OCI-LY3 (cell line): ENCODE measurements at regions not wholly inside any gene's neighbourhood (a gene's known extent, or its start where the extent isn't known, plus 50 kb on each side); places are given as distances from the start of the nearest gene placed in this dataset.

Experiments
- EZH2phosphoT487 ChIP-seq: fragments of 200-600 bp; shearing (Covaris generic); IDR thresholded peaks from 2 replicates; pipeline ENCODE4 v1.6.1; 2018; ENCODE audit warnings: antibody characterized with exemption, mixed run types, low read depth
- TF ChIP-seq, protein P1 (sequence below): fragments of 200-600, 300-600 bp; sonication (generic); IDR thresholded peaks from 2 replicates; pipeline ENCODE4 v1.5.1; 2014; ENCODE audit warnings: antibody characterized with exemption, low read length, low read depth

DNA sequence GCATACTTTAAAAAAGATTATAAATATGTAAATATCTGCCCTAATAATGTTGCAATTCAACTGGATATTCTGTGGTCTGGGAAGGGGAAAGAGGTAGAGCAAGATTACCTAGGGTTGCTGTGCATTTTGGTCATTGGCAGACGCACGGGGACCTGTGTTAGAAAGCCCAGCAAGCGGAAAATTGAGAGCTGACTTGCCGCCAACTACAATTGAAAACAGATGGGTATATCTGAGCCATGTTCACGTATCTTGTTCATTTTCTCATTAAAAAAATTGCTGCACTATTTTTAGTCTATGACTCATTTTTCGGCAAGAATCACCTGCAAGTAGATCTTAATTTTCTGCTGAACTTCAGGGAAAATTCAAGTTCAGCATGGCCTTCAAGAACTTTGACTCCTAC is 308.5 kb upstream of the TMTC4 start:
- TF ChIP-seq, protein P1, sequence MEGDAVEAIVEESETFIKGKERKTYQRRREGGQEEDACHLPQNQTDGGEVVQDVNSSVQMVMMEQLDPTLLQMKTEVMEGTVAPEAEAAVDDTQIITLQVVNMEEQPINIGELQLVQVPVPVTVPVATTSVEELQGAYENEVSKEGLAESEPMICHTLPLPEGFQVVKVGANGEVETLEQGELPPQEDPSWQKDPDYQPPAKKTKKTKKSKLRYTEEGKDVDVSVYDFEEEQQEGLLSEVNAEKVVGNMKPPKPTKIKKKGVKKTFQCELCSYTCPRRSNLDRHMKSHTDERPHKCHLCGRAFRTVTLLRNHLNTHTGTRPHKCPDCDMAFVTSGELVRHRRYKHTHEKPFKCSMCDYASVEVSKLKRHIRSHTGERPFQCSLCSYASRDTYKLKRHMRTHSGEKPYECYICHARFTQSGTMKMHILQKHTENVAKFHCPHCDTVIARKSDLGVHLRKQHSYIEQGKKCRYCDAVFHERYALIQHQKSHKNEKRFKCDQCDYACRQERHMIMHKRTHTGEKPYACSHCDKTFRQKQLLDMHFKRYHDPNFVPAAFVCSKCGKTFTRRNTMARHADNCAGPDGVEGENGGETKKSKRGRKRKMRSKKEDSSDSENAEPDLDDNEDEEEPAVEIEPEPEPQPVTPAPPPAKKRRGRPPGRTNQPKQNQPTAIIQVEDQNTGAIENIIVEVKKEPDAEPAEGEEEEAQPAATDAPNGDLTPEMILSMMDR = no peak
- TF ChIP-seq EZH2phosphoT487 = no peak
